ENCODE measurements at regions not wholly inside any gene's neighbourhood (a gene's known extent, or its start where the extent isn't known, plus 50 kb on each side); places are given as distances from the start of the nearest gene placed in this dataset.
"Not testable (repeated sequence)": the region's sequence is repeated elsewhere in the genome, so short reads cannot be mapped to it uniquely, and the experiment has no call there.

DNA sequence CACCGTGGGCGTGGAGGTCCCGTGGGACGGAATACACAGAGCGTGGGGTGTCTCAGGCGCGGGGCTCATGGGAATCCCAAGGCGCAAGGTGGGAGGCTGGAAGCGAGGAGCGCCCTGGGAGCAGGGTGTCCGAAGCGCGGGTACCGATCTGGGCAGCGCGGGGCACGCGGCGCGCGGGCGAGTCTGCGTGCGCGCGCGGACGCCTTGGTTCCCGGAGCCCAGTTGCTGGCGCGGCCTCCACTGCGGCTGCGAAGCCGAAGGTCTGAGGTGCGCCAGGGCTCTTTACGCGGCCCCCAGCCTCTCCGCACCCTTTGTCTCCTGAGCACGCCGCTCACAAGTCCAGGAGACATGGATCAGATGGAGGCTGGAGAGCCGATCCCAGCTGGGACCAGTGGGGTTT, 118.5 kb downstream of the CRLF3 start:
- H3K27ac ChIP-seq (ENCODE audit: control insufficient read depth, insufficient read depth); H3K36me3 ChIP-seq (ENCODE audit: control insufficient read depth in 2 of 2, insufficient read depth in 2 of 2, low read length in 1 of 2); H3K9me3 ChIP-seq (replicated peaks; ENCODE audit: control insufficient read depth, insufficient read depth, low read length); intact Hi-C loops (cut with micrococcal nuclease; ENCODE audit: unreplicated experiment); CTCF ChIA-PET; H3K27me3 ChIP-seq (replicated peaks in 1 of 2; ENCODE audit: control insufficient read depth in 2 of 2, insufficient read depth in 2 of 2, low read length in 1 of 2); BruUV-seq (replicated peaks); RAD21 ChIA-PET (ENCODE audit: unreplicated experiment); H3K79me2 ChIP-seq (ENCODE audit: control insufficient read depth, insufficient read depth, low read length); H2AFZ ChIP-seq (ENCODE audit: control insufficient read depth, low read depth, low read length); H3K9ac ChIP-seq (ENCODE audit: control insufficient read depth, insufficient read depth, low read length); H4K20me1 ChIP-seq (ENCODE audit: control insufficient read depth, insufficient read depth); ATAC-seq; SMC1A ChIA-PET (ENCODE audit: uncharacterized antibody, unreplicated experiment); in situ Hi-C loops (cut with MboI); H3K4me3 ChIP-seq; H3K4me1 ChIP-seq (ENCODE audit: control insufficient read depth, insufficient read depth, low read length); FAIRE-seq; DNase-seq (ENCODE audit: low read depth, low spot score); H3K4me2 ChIP-seq (ENCODE audit: control insufficient read depth, insufficient read depth); POLR2A ChIA-PET: not testable (repeated sequence)
- peak; percentile 85 for TF ChIP-seq HDAC6 (IDR thresholded peaks at IDR 0.05; ENCODE audit: unreplicated experiment)
- WGBS (ENCODE audit: insufficient coverage, insufficient replicate concordance, low lambda C conversion rate, missing lambda C conversion rate) = 15% methylated on average over 41 of the region's 41 CpGs

DNA sequence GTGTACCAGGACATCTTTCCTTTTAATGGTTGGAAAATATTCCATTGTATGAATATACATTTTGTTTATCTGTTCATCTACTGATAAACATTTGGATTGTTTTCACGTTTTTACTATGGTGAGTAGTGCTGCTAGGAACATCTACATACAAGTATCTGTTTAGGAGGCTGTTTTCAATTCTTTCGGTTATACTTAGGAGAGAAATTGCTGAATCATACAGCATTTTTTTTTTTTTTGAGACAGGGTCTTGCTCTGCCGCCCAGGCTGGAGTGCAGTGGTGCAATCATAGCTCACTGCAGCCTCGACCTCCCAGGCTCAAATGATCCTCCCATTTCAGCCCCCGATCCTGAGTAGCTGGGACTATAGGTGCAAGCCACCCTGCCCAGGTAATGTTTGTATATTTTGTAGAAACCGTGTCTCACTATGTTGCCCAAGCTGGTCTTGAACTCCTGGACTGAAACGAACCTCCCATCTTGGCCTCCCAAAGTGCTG, 122.9 kb downstream of the CRLF3 start:
- Histone ChIP-seq H3K79me2 (ENCODE audit: control insufficient read depth, insufficient read depth, low read length) (no peaks in the 10 kb centered on the region), H3K27me3 (replicated peaks in 1 of 2; ENCODE audit: control insufficient read depth in 2 of 2, insufficient read depth in 2 of 2, low read length in 1 of 2) (peaks cover 0 to 1% of the 10 kb centered on the region in 2 experiments; a peak in 2 of 4 replicates), H3K9ac (ENCODE audit: control insufficient read depth, insufficient read depth, low read length) (no peak overlapping the region), H3K27ac (ENCODE audit: control insufficient read depth, insufficient read depth) (no peak overlapping the region), H3K4me3 (no peak overlapping the region), H2AFZ (ENCODE audit: control insufficient read depth, low read depth, low read length) (no peak overlapping the region), H3K4me1 (ENCODE audit: control insufficient read depth, insufficient read depth, low read length) (no peaks in the 10 kb centered on the region), H4K20me1 (ENCODE audit: control insufficient read depth, insufficient read depth) (no peaks in the 10 kb centered on the region), H3K9me3 (replicated peaks; ENCODE audit: control insufficient read depth, insufficient read depth, low read length) (no peaks in the 10 kb centered on the region), H3K36me3 (ENCODE audit: control insufficient read depth in 2 of 2, insufficient read depth in 2 of 2, low read length in 1 of 2) (no peaks in the 10 kb centered on the region), H3K4me2 (ENCODE audit: control insufficient read depth, insufficient read depth) (no peak overlapping the region)
- DNase-seq (ENCODE audit: low read depth, low spot score) (no peak), FAIRE-seq (no peak), ATAC-seq (no peak)
- BruUV-seq (replicated peaks) = no TSS peak
- ChIA-PET POLR2A (no interaction called here), CTCF (interaction anchor here (0.6 kb wide), 1 partner anchor 17 kb away, joined by 3 read pairs; no protein-coding TSS in a partner anchor), RAD21 (ENCODE audit: unreplicated experiment) (no interaction called here), SMC1A (ENCODE audit: uncharacterized antibody, unreplicated experiment) (no interaction called here)
- in situ Hi-C loops (cut with MboI) = no loop called here
- intact Hi-C loops (cut with micrococcal nuclease; ENCODE audit: unreplicated experiment) = no loop called here
- 29% methylated on average over 7 of the region's 7 CpGs for WGBS (ENCODE audit: insufficient coverage, insufficient replicate concordance, low lambda C conversion rate, missing lambda C conversion rate)
- TF ChIP-seq GABPA (IDR thresholded peaks at IDR 0.05; ENCODE audit: low read depth) (no peak), SMARCA5 (IDR thresholded peaks at IDR 0.05) (no peak), NFXL1 (IDR thresholded peaks at IDR 0.05; ENCODE audit: borderline replicate concordance) (no peak), TCF7 (IDR thresholded peaks at IDR 0.05; ENCODE audit: borderline replicate concordance) (no peak), EED (IDR thresholded peaks at IDR 0.05; ENCODE audit: low read depth) (no peak), WRNIP1 (IDR thresholded peaks at IDR 0.05; ENCODE audit: borderline replicate concordance, low read depth, low read length) (no peak), EGR1 (IDR thresholded peaks at IDR 0.05; ENCODE audit: borderline replicate concordance in 1 of 2, low read depth in 2 of 2, low read length in 2 of 2) (no peak), POLR2A (IDR thresholded peaks at IDR 0.05; ENCODE audit: low read depth, low read length) (no peak), MYC (IDR thresholded peaks at IDR 0.05; ENCODE audit: insufficient read depth, insufficient read length, insufficient replicate concordance, low read length, severe bottlenecking) (no peak), IKZF2 (IDR thresholded peaks at IDR 0.05) (no peak), ZNF274 (IDR thresholded peaks at IDR 0.05; ENCODE audit: insufficient read depth, insufficient read length) (no peak), DPF2 (IDR thresholded peaks at IDR 0.05) (no peak)
- TF ChIP-seq, protein P1, sequence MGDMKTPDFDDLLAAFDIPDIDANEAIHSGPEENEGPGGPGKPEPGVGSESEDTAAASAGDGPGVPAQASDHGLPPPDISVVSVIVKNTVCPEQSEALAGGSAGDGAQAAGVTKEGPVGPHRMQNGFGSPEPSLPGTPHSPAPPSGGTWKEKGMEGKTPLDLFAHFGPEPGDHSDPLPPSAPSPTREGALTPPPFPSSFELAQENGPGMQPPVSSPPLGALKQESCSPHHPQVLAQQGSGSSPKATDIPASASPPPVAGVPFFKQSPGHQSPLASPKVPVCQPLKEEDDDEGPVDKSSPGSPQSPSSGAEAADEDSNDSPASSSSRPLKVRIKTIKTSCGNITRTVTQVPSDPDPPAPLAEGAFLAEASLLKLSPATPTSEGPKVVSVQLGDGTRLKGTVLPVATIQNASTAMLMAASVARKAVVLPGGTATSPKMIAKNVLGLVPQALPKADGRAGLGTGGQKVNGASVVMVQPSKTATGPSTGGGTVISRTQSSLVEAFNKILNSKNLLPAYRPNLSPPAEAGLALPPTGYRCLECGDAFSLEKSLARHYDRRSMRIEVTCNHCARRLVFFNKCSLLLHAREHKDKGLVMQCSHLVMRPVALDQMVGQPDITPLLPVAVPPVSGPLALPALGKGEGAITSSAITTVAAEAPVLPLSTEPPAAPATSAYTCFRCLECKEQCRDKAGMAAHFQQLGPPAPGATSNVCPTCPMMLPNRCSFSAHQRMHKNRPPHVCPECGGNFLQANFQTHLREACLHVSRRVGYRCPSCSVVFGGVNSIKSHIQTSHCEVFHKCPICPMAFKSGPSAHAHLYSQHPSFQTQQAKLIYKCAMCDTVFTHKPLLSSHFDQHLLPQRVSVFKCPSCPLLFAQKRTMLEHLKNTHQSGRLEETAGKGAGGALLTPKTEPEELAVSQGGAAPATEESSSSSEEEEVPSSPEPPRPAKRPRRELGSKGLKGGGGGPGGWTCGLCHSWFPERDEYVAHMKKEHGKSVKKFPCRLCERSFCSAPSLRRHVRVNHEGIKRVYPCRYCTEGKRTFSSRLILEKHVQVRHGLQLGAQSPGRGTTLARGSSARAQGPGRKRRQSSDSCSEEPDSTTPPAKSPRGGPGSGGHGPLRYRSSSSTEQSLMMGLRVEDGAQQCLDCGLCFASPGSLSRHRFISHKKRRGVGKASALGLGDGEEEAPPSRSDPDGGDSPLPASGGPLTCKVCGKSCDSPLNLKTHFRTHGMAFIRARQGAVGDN (IDR thresholded peaks at IDR 0.05) = no peak
- TF ChIP-seq, protein P2, sequence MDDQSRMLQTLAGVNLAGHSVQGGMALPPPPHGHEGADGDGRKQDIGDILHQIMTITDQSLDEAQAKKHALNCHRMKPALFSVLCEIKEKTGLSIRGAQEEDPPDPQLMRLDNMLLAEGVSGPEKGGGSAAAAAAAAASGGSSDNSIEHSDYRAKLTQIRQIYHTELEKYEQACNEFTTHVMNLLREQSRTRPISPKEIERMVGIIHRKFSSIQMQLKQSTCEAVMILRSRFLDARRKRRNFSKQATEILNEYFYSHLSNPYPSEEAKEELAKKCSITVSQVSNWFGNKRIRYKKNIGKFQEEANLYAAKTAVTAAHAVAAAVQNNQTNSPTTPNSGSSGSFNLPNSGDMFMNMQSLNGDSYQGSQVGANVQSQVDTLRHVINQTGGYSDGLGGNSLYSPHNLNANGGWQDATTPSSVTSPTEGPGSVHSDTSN (IDR thresholded peaks at IDR 0.05; ENCODE audit: insufficient replicate concordance, low read depth, low read length) = no peak

Measured in GM12878 (cell line).